A172 (cell line): ENCODE measurements at regions not wholly inside any gene's neighbourhood (a gene's known extent, or its start where the extent isn't known, plus 50 kb on each side); places are given as distances from the start of the nearest gene placed in this dataset.
A peak's percentile ranks its signal among the peaks of the same experiment; 100 is the strongest.

Experiments used
- DNase-seq: peaks from one replicate; pipeline ENCODE4 v3.0.0-alpha.2; 2015; ENCODE audit warnings: low spot score

- no peak for DNase-seq
These were observed 316.9 kb downstream of the SEC14L1 start for GRCh38 chr17:77457572-77458201.

GRCh38 chr17:77458202-77459017, 317.6 kb downstream of the SEC14L1 start:
- DNase-seq = no peak

GRCh38 chr17:77459018-77459755, 318.4 kb downstream of the SEC14L1 start:
- no peak for DNase-seq

- no peak for DNase-seq
These were observed 319.8 kb downstream of the SEC14L1 start for GRCh38 chr17:77460514-77461046.

- DNase-seq = no peak
These were observed 320.7 kb downstream of the SEC14L1 start for GRCh38 chr17:77461277-77462057.

- DNase-seq = no peak
These were observed 321.3 kb downstream of the SEC14L1 start for GRCh38 chr17:77462090-77462489.

- DNase-seq = no peak
These were observed 322.1 kb downstream of the SEC14L1 start for GRCh38 chr17:77462553-77463497.

GRCh38 chr17:77464988-77465357, 324.2 kb downstream of the SEC14L1 start:
- no peak for DNase-seq

- DNase-seq = peak; percentile 64
These were observed 324.7 kb downstream of the SEC14L1 start for GRCh38 chr17:77465358-77466041.

- DNase-seq = no peak
These were observed 325.4 kb downstream of the SEC14L1 start for GRCh38 chr17:77466140-77466539.

- no peak for DNase-seq
These were observed 325.9 kb downstream of the SEC14L1 start for GRCh38 chr17:77466596-77467223.

GRCh38 chr17:77467521-77467920, 326.8 kb downstream of the SEC14L1 start:
- DNase-seq = no peak

- DNase-seq = no peak
These were observed 328.1 kb downstream of the SEC14L1 start for GRCh38 chr17:77468897-77469296.

- DNase-seq = no peak
These were observed 329.6 kb downstream of the SEC14L1 start for GRCh38 chr17:77470330-77470786.

- DNase-seq = peak; percentile 75
These were observed 330.3 kb downstream of the SEC14L1 start for GRCh38 chr17:77470800-77471733.

GRCh38 chr17:77471984-77472461, 331.3 kb downstream of the SEC14L1 start:
- no peak for DNase-seq

- no peak for DNase-seq
These were observed 331.9 kb downstream of the SEC14L1 start for GRCh38 chr17:77472468-77473310.
